ENCODE measurements at regions not wholly inside any gene's neighbourhood (a gene's known extent, or its start where the extent isn't known, plus 50 kb on each side); places are given as distances from the start of the nearest gene placed in this dataset.

- DNase-seq: no peak
- no peak for TF ChIP-seq CTCF (IDR thresholded peaks at IDR 0.05; ENCODE audit: low read depth, low read length)
- Histone ChIP-seq H3K4me3 (ENCODE audit: low read depth, low read length) (no peak overlapping the region), H3K27me3 (no peaks in the 10 kb centered on the region), H3K4me1 (no peaks in the 10 kb centered on the region), H3K36me3 (no peaks in the 10 kb centered on the region), H3K9me3 (no peaks in the 10 kb centered on the region; the same call in 1 of the 2 replicates)
Measured at GRCh38 chr4:189098932-189099696, 841.6 kb upstream of the FRG1 start.

GRCh38 chr4:189113389-189113888 lies 827.2 kb upstream of the FRG1 start:
- no peaks in the 10 kb centered on the region for H3K9me3 ChIP-seq
- no peaks in the 10 kb centered on the region for H3K36me3 ChIP-seq
- DNase-seq: no peak
- no peak overlapping the region for H3K4me3 ChIP-seq (ENCODE audit: low read depth, low read length)
- no peaks in the 10 kb centered on the region for H3K4me1 ChIP-seq
- no peaks in the 10 kb centered on the region for H3K27me3 ChIP-seq
- TF ChIP-seq CTCF (IDR thresholded peaks at IDR 0.05; ENCODE audit: low read depth, low read length): no peak

- Histone ChIP-seq H3K36me3 (no peaks in the 10 kb centered on the region), H3K27me3 (no peaks in the 10 kb centered on the region), H3K4me3 (ENCODE audit: low read depth, low read length) (no peak overlapping the region), H3K4me1 (no peaks in the 10 kb centered on the region), H3K9me3 (no peaks in the 10 kb centered on the region)
- DNase-seq: peak; percentile 29
- TF ChIP-seq CTCF (IDR thresholded peaks at IDR 0.05; ENCODE audit: low read depth, low read length): peak; percentile 30
Measured at GRCh38 chr4:189117426-189117825, 823.2 kb upstream of the FRG1 start.

GRCh38 chr4:189121336-189121735 lies 819.3 kb upstream of the FRG1 start:
- no peaks in the 10 kb centered on the region for H3K36me3 ChIP-seq
- H3K9me3 ChIP-seq: no peaks in the 10 kb centered on the region; the same call in 1 of the 2 replicates
- no peak for DNase-seq
- no peak overlapping the region for H3K4me3 ChIP-seq (ENCODE audit: low read depth, low read length)
- no peak for TF ChIP-seq CTCF (IDR thresholded peaks at IDR 0.05; ENCODE audit: low read depth, low read length)
- H3K27me3 ChIP-seq: no peaks in the 10 kb centered on the region
- H3K4me1 ChIP-seq: no peaks in the 10 kb centered on the region

- H3K27me3 ChIP-seq: no peaks in the 10 kb centered on the region
- no peaks in the 10 kb centered on the region for H3K36me3 ChIP-seq
- H3K4me3 ChIP-seq (ENCODE audit: low read depth, low read length): no peak overlapping the region
- TF ChIP-seq CTCF (IDR thresholded peaks at IDR 0.05; ENCODE audit: low read depth, low read length): peak; percentile 85
- peak; percentile 55 for DNase-seq
- no peaks in the 10 kb centered on the region for H3K4me1 ChIP-seq
- H3K9me3 ChIP-seq: no peaks in the 10 kb centered on the region; the same call in 1 of the 2 replicates
Measured at GRCh38 chr4:189124149-189124758, 816.4 kb upstream of the FRG1 start.

- Histone ChIP-seq H3K27me3 (no peaks in the 10 kb centered on the region), H3K36me3 (no peaks in the 10 kb centered on the region), H3K4me3 (ENCODE audit: low read depth, low read length) (no peak overlapping the region), H3K9me3 (no peaks in the 10 kb centered on the region; the same call in 1 of the 2 replicates), H3K4me1 (no peaks in the 10 kb centered on the region)
- TF ChIP-seq CTCF (IDR thresholded peaks at IDR 0.05; ENCODE audit: low read depth, low read length): no peak
- no peak for DNase-seq
Measured at GRCh38 chr4:189124791-189125190, 815.9 kb upstream of the FRG1 start.
